Dendritic cell treated with granulocyte-macrophage colony-stimulating factor and Interleukin-4, amounts not matched to agents 40 ng/mL and 50 ng/mL, for 4 days (primary cell): ENCODE measurements at regions not wholly inside any gene's neighbourhood (a gene's known extent, or its start where the extent isn't known, plus 50 kb on each side); places are given as distances from the start of the nearest gene placed in this dataset.

Source experiments
- H3K27ac Mint-ChIP-seq: one replicate; pipeline ENCODE4 v1.8.0; 2022; ENCODE audit warnings: mild to moderate bottlenecking, mixed read lengths
- H3K27me3 Mint-ChIP-seq: one replicate; pipeline ENCODE4 v1.8.0; 2022; ENCODE audit warnings: mild to moderate bottlenecking, mixed read lengths
- H3K36me3 Mint-ChIP-seq: one replicate; pipeline ENCODE4 v1.8.0; 2022; ENCODE audit warnings: low read depth, mixed read lengths
- H3K4me1 Mint-ChIP-seq: one replicate; pipeline ENCODE4 v1.8.0; 2022; ENCODE audit warnings: low read depth, mixed read lengths
- H3K4me3 Mint-ChIP-seq: one replicate; pipeline ENCODE4 v1.8.0; 2022; ENCODE audit warnings: mild to moderate bottlenecking, moderate library complexity, mixed read lengths
- H3K9me3 Mint-ChIP-seq: one replicate; pipeline ENCODE4 v1.8.0; 2022; ENCODE audit warnings: mixed read lengths
- intact Hi-C: fragments of 100-400 bp; cut with micrococcal nuclease; formaldehyde crosslinking; loops from one replicate; pipeline ENCODE4 v1.15.0; 2022

- Mint-ChIP-seq H3K4me1 (no peaks in the 10 kb centered on the region), H3K9me3 (no peaks in the 10 kb centered on the region), H3K27me3 (no peaks in the 10 kb centered on the region), H3K4me3 (no peak overlapping the region), H3K36me3 (no peaks in the 10 kb centered on the region), H3K27ac (no peak overlapping the region)
- intact Hi-C loops: no loop called here
These were observed 244.7 kb upstream of the TNC start for GRCh38 chr9:115362640-115363039.

- intact Hi-C loops: no loop called here
- no peak overlapping the region for H3K27ac Mint-ChIP-seq
- no peaks in the 10 kb centered on the region for H3K4me1 Mint-ChIP-seq
- no peaks in the 10 kb centered on the region for H3K27me3 Mint-ChIP-seq
- H3K36me3 Mint-ChIP-seq: no peaks in the 10 kb centered on the region
- no peaks in the 10 kb centered on the region for H3K9me3 Mint-ChIP-seq
- no peak overlapping the region for H3K4me3 Mint-ChIP-seq
These were observed 247.0 kb upstream of the TNC start for GRCh38 chr9:115364991-115365390.

- no peaks in the 10 kb centered on the region for H3K9me3 Mint-ChIP-seq
- no peaks in the 10 kb centered on the region for H3K4me1 Mint-ChIP-seq
These were observed 249.4 kb upstream of the TNC start for GRCh38 chr9:115367321-115367720.

GRCh38 chr9:115367780-115368525 lies 250.0 kb upstream of the TNC start:
- no peaks in the 10 kb centered on the region for H3K27me3 Mint-ChIP-seq
- no peaks in the 10 kb centered on the region for H3K9me3 Mint-ChIP-seq
- no peaks in the 10 kb centered on the region for H3K4me1 Mint-ChIP-seq
- H3K27ac Mint-ChIP-seq: no peak overlapping the region
- no peak overlapping the region for H3K4me3 Mint-ChIP-seq
- H3K36me3 Mint-ChIP-seq: no peaks in the 10 kb centered on the region
- intact Hi-C loops: no loop called here

More at GRCh38 chr9:115367321-115367720, 249.4 kb upstream of the TNC start:
- intact Hi-C loops: no loop called here
- Mint-ChIP-seq H3K4me3 (no peak overlapping the region), H3K36me3 (no peaks in the 10 kb centered on the region), H3K27ac (no peak overlapping the region), H3K27me3 (no peaks in the 10 kb centered on the region)

- H3K4me3 Mint-ChIP-seq: no peak overlapping the region
- H3K9me3 Mint-ChIP-seq: no peaks in the 10 kb centered on the region
- no peak overlapping the region for H3K27ac Mint-ChIP-seq
- intact Hi-C loops: no loop called here
- no peaks in the 10 kb centered on the region for H3K36me3 Mint-ChIP-seq
- H3K4me1 Mint-ChIP-seq: no peaks in the 10 kb centered on the region
- no peaks in the 10 kb centered on the region for H3K27me3 Mint-ChIP-seq
These were observed 251.5 kb upstream of the TNC start for GRCh38 chr9:115369322-115369957.

GRCh38 chr9:115373000-115373709 lies 255.2 kb upstream of the TNC start:
- Mint-ChIP-seq H3K27ac (no peak overlapping the region), H3K27me3 (no peaks in the 10 kb centered on the region), H3K4me3 (no peak overlapping the region), H3K36me3 (no peaks in the 10 kb centered on the region), H3K4me1 (no peaks in the 10 kb centered on the region), H3K9me3 (no peaks in the 10 kb centered on the region)
- intact Hi-C loops: no loop called here

GRCh38 chr9:115373710-115374045 lies 255.7 kb upstream of the TNC start:
- H3K4me1 Mint-ChIP-seq: no peaks in the 10 kb centered on the region
- H3K4me3 Mint-ChIP-seq: no peak overlapping the region
- H3K27ac Mint-ChIP-seq: no peak overlapping the region
- no peaks in the 10 kb centered on the region for H3K27me3 Mint-ChIP-seq
- no peaks in the 10 kb centered on the region for H3K9me3 Mint-ChIP-seq
- intact Hi-C loops: no loop called here
- no peaks in the 10 kb centered on the region for H3K36me3 Mint-ChIP-seq

- intact Hi-C loops: no loop called here
- H3K9me3 Mint-ChIP-seq: no peaks in the 10 kb centered on the region
- H3K27ac Mint-ChIP-seq: no peak overlapping the region
- H3K27me3 Mint-ChIP-seq: no peaks in the 10 kb centered on the region
- no peak overlapping the region for H3K4me3 Mint-ChIP-seq
- H3K36me3 Mint-ChIP-seq: no peaks in the 10 kb centered on the region
- no peaks in the 10 kb centered on the region for H3K4me1 Mint-ChIP-seq
These were observed 256.8 kb upstream of the TNC start for GRCh38 chr9:115374724-115375268.

GRCh38 chr9:115378241-115378640 lies 260.3 kb upstream of the TNC start:
- intact Hi-C loops: no loop called here
- no peak overlapping the region for H3K4me3 Mint-ChIP-seq
- no peaks in the 10 kb centered on the region for H3K27me3 Mint-ChIP-seq
- no peak overlapping the region for H3K27ac Mint-ChIP-seq
- peaks cover 27% of the 10 kb centered on the region for H3K9me3 Mint-ChIP-seq
- H3K36me3 Mint-ChIP-seq: no peaks in the 10 kb centered on the region
- H3K4me1 Mint-ChIP-seq: no peaks in the 10 kb centered on the region

- intact Hi-C loops: no loop called here
- Mint-ChIP-seq H3K36me3 (no peaks in the 10 kb centered on the region), H3K4me3 (no peak overlapping the region), H3K27ac (no peak overlapping the region), H3K9me3 (peaks cover 27% of the 10 kb centered on the region), H3K27me3 (no peaks in the 10 kb centered on the region), H3K4me1 (no peaks in the 10 kb centered on the region)
These were observed 260.8 kb upstream of the TNC start for GRCh38 chr9:115378758-115379157.

GRCh38 chr9:115379719-115380118 lies 261.8 kb upstream of the TNC start:
- intact Hi-C loops: no loop called here
- H3K4me3 Mint-ChIP-seq: no peak overlapping the region
- no peaks in the 10 kb centered on the region for H3K36me3 Mint-ChIP-seq
- H3K4me1 Mint-ChIP-seq: no peaks in the 10 kb centered on the region
- peaks cover 27% of the 10 kb centered on the region for H3K9me3 Mint-ChIP-seq
- no peak overlapping the region for H3K27ac Mint-ChIP-seq
- H3K27me3 Mint-ChIP-seq: no peaks in the 10 kb centered on the region

- no peaks in the 10 kb centered on the region for H3K4me1 Mint-ChIP-seq
- H3K9me3 Mint-ChIP-seq: peaks cover 27% of the 10 kb centered on the region
- no peak overlapping the region for H3K27ac Mint-ChIP-seq
- no peak overlapping the region for H3K4me3 Mint-ChIP-seq
- no peaks in the 10 kb centered on the region for H3K27me3 Mint-ChIP-seq
- no peaks in the 10 kb centered on the region for H3K36me3 Mint-ChIP-seq
- intact Hi-C loops: no loop called here
These were observed 264.9 kb upstream of the TNC start for GRCh38 chr9:115382865-115383264.

- Mint-ChIP-seq H3K27me3 (no peaks in the 10 kb centered on the region), H3K4me1 (no peaks in the 10 kb centered on the region), H3K27ac (no peak overlapping the region), H3K9me3 (peaks cover 27% of the 10 kb centered on the region), H3K36me3 (no peaks in the 10 kb centered on the region), H3K4me3 (no peak overlapping the region)
- intact Hi-C loops: no loop called here
These were observed 267.6 kb upstream of the TNC start for GRCh38 chr9:115385383-115386122.
